ENCODE measurements at regions not wholly inside any gene's neighbourhood (a gene's known extent, or its start where the extent isn't known, plus 50 kb on each side); places are given as distances from the start of the nearest gene placed in this dataset.

- no peak overlapping the region for H2AFZ ChIP-seq (ENCODE audit: control insufficient read depth, low read length)
- H3K27ac ChIP-seq (ENCODE audit: control insufficient read depth, insufficient read depth, low read length), result no peak overlapping the region
- FAIRE-seq, result no peak
- H3K27me3 ChIP-seq (ENCODE audit: control insufficient read depth, extremely low read depth, insufficient read depth, low read length), result peaks cover 5% of the 10 kb centered on the region
- H3K4me1 ChIP-seq (ENCODE audit: control insufficient read depth, extremely low read depth, insufficient read depth, low read length), result no peaks in the 10 kb centered on the region
- DNase-seq (ENCODE audit: low read depth, low spot score), result no peak
- no peak overlapping the region for H3K9ac ChIP-seq (ENCODE audit: control insufficient read depth, extremely low read depth, insufficient read depth, low read length)
- dilution Hi-C loops (cut with MboI; ENCODE audit: extremely low pct_ligation_motif_present, low sequenced_read_pairs), result no loop called here
- H3K9me3 ChIP-seq (ENCODE audit: control insufficient read depth, low read depth, low read length), result no peaks in the 10 kb centered on the region
- no peak overlapping the region for H3K4me3 ChIP-seq (ENCODE audit: control insufficient read depth in 2 of 3, extremely low read depth in 1 of 3, insufficient read depth in 2 of 3, low read depth in 1 of 3, low read length in 3 of 3)
- TF ChIP-seq CTCF (optimal IDR thresholded peaks at IDR 0.05 in 1 of 3, IDR thresholded peaks at IDR 0.05 in 1 of 3, conservative IDR thresholded peaks at IDR 0.05 in 1 of 3; ENCODE audit: extremely low read depth in 1 of 3, insufficient read depth in 2 of 3, low read length in 3 of 3) (no peak), EZH2 (IDR thresholded peaks at IDR 0.05; ENCODE audit: low read length) (no peak)
- H4K20me1 ChIP-seq (ENCODE audit: control insufficient read depth, extremely low read depth, insufficient read depth, low read length), result no peaks in the 10 kb centered on the region
- H3K9me1 ChIP-seq (ENCODE audit: control insufficient read depth, extremely low read depth, insufficient read depth, low read length), result no peaks in the 10 kb centered on the region
- no peaks in the 10 kb centered on the region for H3K36me3 ChIP-seq (ENCODE audit: control insufficient read depth in 2 of 2, extremely low read depth in 1 of 2, insufficient read depth in 2 of 2, low read length in 2 of 2)
- no peaks in the 10 kb centered on the region for H3K79me2 ChIP-seq (ENCODE audit: control insufficient read depth, insufficient read depth, low read length)
- H3K4me2 ChIP-seq (ENCODE audit: control insufficient read depth, extremely low read depth, insufficient read depth, low read depth, low read length), result no peak overlapping the region
These were observed 196.2 kb downstream of the BAMBI start for GRCh38 chr10:28873540-28873939.

- Histone ChIP-seq H2AFZ (ENCODE audit: control insufficient read depth, low read length) (no peak overlapping the region), H3K27me3 (ENCODE audit: control insufficient read depth, extremely low read depth, insufficient read depth, low read length) (peaks cover 5% of the 10 kb centered on the region), H3K4me3 (ENCODE audit: control insufficient read depth in 2 of 3, extremely low read depth in 1 of 3, insufficient read depth in 2 of 3, low read depth in 1 of 3, low read length in 3 of 3) (no peak overlapping the region), H3K9me1 (ENCODE audit: control insufficient read depth, extremely low read depth, insufficient read depth, low read length) (no peaks in the 10 kb centered on the region), H3K9ac (ENCODE audit: control insufficient read depth, extremely low read depth, insufficient read depth, low read length) (no peak overlapping the region), H3K36me3 (ENCODE audit: control insufficient read depth in 2 of 2, extremely low read depth in 1 of 2, insufficient read depth in 2 of 2, low read length in 2 of 2) (no peaks in the 10 kb centered on the region), H3K27ac (ENCODE audit: control insufficient read depth, insufficient read depth, low read length) (no peak overlapping the region), H4K20me1 (ENCODE audit: control insufficient read depth, extremely low read depth, insufficient read depth, low read length) (no peaks in the 10 kb centered on the region), H3K4me2 (ENCODE audit: control insufficient read depth, extremely low read depth, insufficient read depth, low read depth, low read length) (no peak overlapping the region), H3K79me2 (ENCODE audit: control insufficient read depth, insufficient read depth, low read length) (no peaks in the 10 kb centered on the region), H3K4me1 (ENCODE audit: control insufficient read depth, extremely low read depth, insufficient read depth, low read length) (no peaks in the 10 kb centered on the region), H3K9me3 (ENCODE audit: control insufficient read depth, low read depth, low read length) (no peaks in the 10 kb centered on the region)
- TF ChIP-seq EZH2 (IDR thresholded peaks at IDR 0.05; ENCODE audit: low read length), result no peak
- DNase-seq (ENCODE audit: low read depth, low spot score) (no peak), FAIRE-seq (no peak)
- dilution Hi-C loops (cut with MboI; ENCODE audit: extremely low pct_ligation_motif_present, low sequenced_read_pairs), result no loop called here
These were observed 196.9 kb downstream of the BAMBI start for GRCh38 chr10:28874210-28874609.

GRCh38 chr10:28875549-28876081 lies 198.3 kb downstream of the BAMBI start:
- Histone ChIP-seq H3K27me3 (ENCODE audit: control insufficient read depth, extremely low read depth, insufficient read depth, low read length) (peaks cover 5% of the 10 kb centered on the region), H3K9me1 (ENCODE audit: control insufficient read depth, extremely low read depth, insufficient read depth, low read length) (no peaks in the 10 kb centered on the region), H3K4me1 (ENCODE audit: control insufficient read depth, extremely low read depth, insufficient read depth, low read length) (no peaks in the 10 kb centered on the region), H4K20me1 (ENCODE audit: control insufficient read depth, extremely low read depth, insufficient read depth, low read length) (no peaks in the 10 kb centered on the region), H3K4me2 (ENCODE audit: control insufficient read depth, extremely low read depth, insufficient read depth, low read depth, low read length) (no peak overlapping the region), H3K79me2 (ENCODE audit: control insufficient read depth, insufficient read depth, low read length) (no peaks in the 10 kb centered on the region), H3K9ac (ENCODE audit: control insufficient read depth, extremely low read depth, insufficient read depth, low read length) (no peak overlapping the region), H3K4me3 (ENCODE audit: control insufficient read depth in 2 of 3, extremely low read depth in 1 of 3, insufficient read depth in 2 of 3, low read depth in 1 of 3, low read length in 3 of 3) (no peak overlapping the region), H2AFZ (ENCODE audit: control insufficient read depth, low read length) (no peak overlapping the region), H3K27ac (ENCODE audit: control insufficient read depth, insufficient read depth, low read length) (no peak overlapping the region), H3K9me3 (ENCODE audit: control insufficient read depth, low read depth, low read length) (no peaks in the 10 kb centered on the region), H3K36me3 (ENCODE audit: control insufficient read depth in 2 of 2, extremely low read depth in 1 of 2, insufficient read depth in 2 of 2, low read length in 2 of 2) (no peaks in the 10 kb centered on the region)
- dilution Hi-C loops (cut with MboI; ENCODE audit: extremely low pct_ligation_motif_present, low sequenced_read_pairs), result no loop called here
- DNase-seq (ENCODE audit: low read depth, low spot score), result no peak
- no peak for FAIRE-seq
- TF ChIP-seq EZH2 (IDR thresholded peaks at IDR 0.05; ENCODE audit: low read length) (no peak), CTCF (optimal IDR thresholded peaks at IDR 0.05 in 1 of 3, IDR thresholded peaks at IDR 0.05 in 1 of 3, conservative IDR thresholded peaks at IDR 0.05 in 1 of 3; ENCODE audit: extremely low read depth in 1 of 3, insufficient read depth in 2 of 3, low read length in 3 of 3) (no peak)
